ENCODE measurements at regions not wholly inside any gene's neighbourhood (a gene's known extent, or its start where the extent isn't known, plus 50 kb on each side); places are given as distances from the start of the nearest gene placed in this dataset.

DNA sequence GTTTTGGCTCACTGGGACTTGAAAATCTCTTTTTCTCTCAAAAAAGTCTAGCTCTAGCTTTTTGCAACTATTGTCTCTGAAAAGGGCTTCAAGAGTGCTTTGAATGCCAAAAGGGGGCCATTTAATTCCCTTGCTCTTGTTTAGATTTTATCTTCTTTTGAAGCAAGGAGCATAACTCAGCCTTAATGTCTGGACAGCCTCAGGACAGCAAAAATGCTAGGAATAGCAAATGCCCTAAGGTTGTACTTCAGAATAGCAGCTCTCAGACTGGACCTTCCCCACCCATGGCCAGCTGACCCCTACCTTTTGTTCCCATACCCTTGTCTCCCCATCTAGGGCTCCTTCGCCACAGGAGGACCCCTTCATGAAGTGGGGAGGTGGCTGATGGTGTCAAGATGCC is 121.4 kb downstream of the KCNK1 start:
- Histone ChIP-seq H4K20me1 (ENCODE audit: insufficient read depth, low read length) (no peaks in the 10 kb centered on the region), H3K36me3 (ENCODE audit: insufficient read depth, low read length) (no peaks in the 10 kb centered on the region), H2AFZ (ENCODE audit: low read length) (no peak overlapping the region), H3K4me1 (ENCODE audit: insufficient read depth, low read length, poor library complexity, severe bottlenecking) (no peaks in the 10 kb centered on the region), H3K4me2 (ENCODE audit: low read length) (no peak overlapping the region), H3K27ac (ENCODE audit: low read depth, low read length, poor library complexity, severe bottlenecking) (no peak overlapping the region), H3K9me3 (ENCODE audit: low read length) (no peaks in the 10 kb centered on the region), H3K79me2 (ENCODE audit: insufficient read depth, low read depth, low read length) (no peaks in the 10 kb centered on the region), H3K9me2 (ENCODE audit: insufficient read depth, low read length) (no peaks in the 10 kb centered on the region), H3K4me3 (ENCODE audit: low read depth, low read length, poor library complexity, severe bottlenecking) (no peak overlapping the region)
- POLR2A ChIA-PET, result no interaction called here
- TF ChIP-seq EZH2phosphoT487 (IDR thresholded peaks at IDR 0.05; ENCODE audit: borderline replicate concordance, low read depth, low read length) (no peak), CTCF (conservative IDR thresholded peaks at IDR 0.05; ENCODE audit: low read length) (no peak)
- intact Hi-C loops (cut with micrococcal nuclease; ENCODE audit: unreplicated experiment), result no loop called here
- BruUV-seq (replicated peaks), result no TSS peak
- no peak for DNase-seq (ENCODE audit: low spot score)
- CTCF ChIA-PET (ENCODE audit: unreplicated experiment), result no interaction called here

GRCh38 chr1:233735847-233736246 is 121.9 kb downstream of the KCNK1 start:
- no TSS peak for BruUV-seq (replicated peaks)
- ChIA-PET POLR2A (interaction anchor here (0.7 to 0.9 kb wide), 2 partner anchors 15 to 1861 kb away, joined by 3 read pairs; no protein-coding TSS in a partner anchor), CTCF (ENCODE audit: unreplicated experiment) (no interaction called here)
- TF ChIP-seq CTCF (conservative IDR thresholded peaks at IDR 0.05; ENCODE audit: low read length), result no peak
- no peak for TF ChIP-seq EZH2phosphoT487 (IDR thresholded peaks at IDR 0.05; ENCODE audit: borderline replicate concordance, low read depth, low read length)
- Histone ChIP-seq H3K9me3 (ENCODE audit: low read length) (no peaks in the 10 kb centered on the region), H3K27ac (ENCODE audit: low read depth, low read length, poor library complexity, severe bottlenecking) (no peak overlapping the region), H3K79me2 (ENCODE audit: insufficient read depth, low read depth, low read length) (no peaks in the 10 kb centered on the region), H3K4me1 (ENCODE audit: insufficient read depth, low read length, poor library complexity, severe bottlenecking) (no peaks in the 10 kb centered on the region), H3K9me2 (ENCODE audit: insufficient read depth, low read length) (no peaks in the 10 kb centered on the region), H4K20me1 (ENCODE audit: insufficient read depth, low read length) (no peaks in the 10 kb centered on the region), H3K36me3 (ENCODE audit: insufficient read depth, low read length) (no peaks in the 10 kb centered on the region), H3K4me2 (ENCODE audit: low read length) (no peak overlapping the region), H3K4me3 (ENCODE audit: low read depth, low read length, poor library complexity, severe bottlenecking) (no peak overlapping the region), H2AFZ (ENCODE audit: low read length) (no peak overlapping the region)
- intact Hi-C loops (cut with micrococcal nuclease; ENCODE audit: unreplicated experiment), result no loop called here
- DNase-seq (ENCODE audit: low spot score), result no peak

DNA sequence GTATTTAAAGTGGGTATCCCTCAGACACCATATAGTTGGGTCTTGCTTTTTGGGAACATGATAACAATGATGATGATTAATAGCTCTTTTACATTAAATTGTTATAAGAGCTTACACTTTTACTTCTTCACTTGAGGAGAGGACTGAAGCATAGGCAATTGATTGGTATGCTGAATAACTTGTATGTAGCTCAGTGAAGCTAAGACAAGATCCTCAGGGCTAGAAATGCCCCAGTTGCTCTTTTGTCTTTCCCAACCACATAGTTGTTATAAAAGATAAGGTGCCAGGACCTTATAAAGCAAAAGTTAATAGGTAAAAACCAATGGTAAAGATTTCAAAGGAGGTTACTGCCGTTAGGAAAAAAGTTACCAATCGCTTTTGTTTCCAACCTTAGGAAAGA is 123.4 kb downstream of the KCNK1 start:
- H4K20me1 ChIP-seq (ENCODE audit: insufficient read depth, low read length), result no peaks in the 10 kb centered on the region
- ChIA-PET POLR2A (no interaction called here), CTCF (ENCODE audit: unreplicated experiment) (no interaction called here)
- TF ChIP-seq EZH2phosphoT487 (IDR thresholded peaks at IDR 0.05; ENCODE audit: borderline replicate concordance, low read depth, low read length), result no peak
- TF ChIP-seq CTCF (conservative IDR thresholded peaks at IDR 0.05; ENCODE audit: low read length), result no peak
- H3K36me3 ChIP-seq (ENCODE audit: insufficient read depth, low read length), result no peaks in the 10 kb centered on the region
- no TSS peak for BruUV-seq (replicated peaks)
- no peaks in the 10 kb centered on the region for H3K9me3 ChIP-seq (ENCODE audit: low read length)
- H3K9me2 ChIP-seq (ENCODE audit: insufficient read depth, low read length), result no peaks in the 10 kb centered on the region
- H2AFZ ChIP-seq (ENCODE audit: low read length), result no peak overlapping the region
- H3K27ac ChIP-seq (ENCODE audit: low read depth, low read length, poor library complexity, severe bottlenecking), result no peak overlapping the region
- no peaks in the 10 kb centered on the region for H3K4me1 ChIP-seq (ENCODE audit: insufficient read depth, low read length, poor library complexity, severe bottlenecking)
- H3K4me2 ChIP-seq (ENCODE audit: low read length), result no peak overlapping the region
- H3K79me2 ChIP-seq (ENCODE audit: insufficient read depth, low read depth, low read length), result no peaks in the 10 kb centered on the region
- no peak for DNase-seq (ENCODE audit: low spot score)
- intact Hi-C loops (cut with micrococcal nuclease; ENCODE audit: unreplicated experiment), result no loop called here
- H3K4me3 ChIP-seq (ENCODE audit: low read depth, low read length, poor library complexity, severe bottlenecking), result no peak overlapping the region
